Smooth muscle cell (in vitro differentiated cells): ENCODE measurements at regions not wholly inside any gene's neighbourhood (a gene's known extent, or its start where the extent isn't known, plus 50 kb on each side); places are given as distances from the start of the nearest gene placed in this dataset.

ENCODE experiments used
- DNase-seq: peaks from one replicate; lab custom pipeline; 2025; ENCODE audit not compliant: unreplicated experiment; lab: John Stamatoyannopoulos, UW
- H2AFZ ChIP-seq: fragments of 200-600 bp; sonication (generic); 2 replicates; pipeline ENCODE4 v1.6.0; 2016; ENCODE audit warnings: antibody characterized with exemption, low read depth, mild to moderate bottlenecking
- H3F3A ChIP-seq: fragments of 200-600 bp; sonication (generic); 2 replicates; pipeline ENCODE4 v1.6.0; 2017; ENCODE audit warnings: antibody characterized with exemption, low read depth
- H3K27ac ChIP-seq: fragments of 200-600 bp; sonication (generic); 2 replicates; pipeline ENCODE4 v1.5.1; 2016; ENCODE audit warnings: low read depth, mild to moderate bottlenecking
- H3K27me3 ChIP-seq: fragments of 200-600 bp; sonication (generic); 2 replicates; pipeline ENCODE4 v1.6.1; 2016; ENCODE audit warnings: low read depth, mild to moderate bottlenecking
- H3K36me3 ChIP-seq: fragments of 200-600 bp; sonication (generic); 2 replicates; pipeline ENCODE4 v1.5.1; 2016; ENCODE audit warnings: low read depth
- H3K4me1 ChIP-seq: fragments of 200-600 bp; sonication (generic); 2 replicates; pipeline ENCODE4 v1.5.1; 2016; ENCODE audit warnings: low read depth
- H3K4me2 ChIP-seq: fragments of 200-600 bp; sonication (generic); 2 replicates; pipeline ENCODE4 v1.6.0; 2016; ENCODE audit warnings: mild to moderate bottlenecking
- H3K4me3 ChIP-seq: fragments of 200-600 bp; sonication (generic); 2 replicates; pipeline ENCODE4 v1.5.1; 2016; ENCODE audit warnings: mild to moderate bottlenecking
- H3K79me2 ChIP-seq: fragments of 200-600 bp; sonication (generic); 2 replicates; pipeline ENCODE4 v1.6.0; 2016; ENCODE audit warnings: low read depth, mild to moderate bottlenecking
- H3K9ac ChIP-seq: fragments of 200-600 bp; sonication (generic); 2 replicates; pipeline ENCODE4 v1.6.0; 2016; ENCODE audit warnings: low read depth
- H3K9me3 ChIP-seq: fragments of 200-600 bp; sonication (generic); replicated peaks from 2 replicates; pipeline ENCODE4 v1.5.1; 2016; ENCODE audit warnings: low read depth
- H4K20me1 ChIP-seq: fragments of 200-600 bp; sonication (generic); 2 replicates; pipeline ENCODE4 v1.6.0; 2016; ENCODE audit warnings: low read depth
- CTCF ChIP-seq: fragments of 200-600 bp; sonication (generic); IDR thresholded peaks from 2 replicates; pipeline ENCODE4 v1.5.1; 2017; ENCODE audit warnings: borderline replicate concordance, mild to moderate bottlenecking, antibody characterized with exemption; ENCODE audit not compliant: insufficient read depth, poor library complexity, severe bottlenecking
- WGBS: methylation state at CpG from one replicate; pipeline ENCODE4 v1.1.7; 2016; ENCODE audit warnings: low lambda C conversion rate; 5-methylcytosine and 5-hydroxymethylcytosine counted together

- Histone ChIP-seq H3K4me3 (no peak overlapping the region), H3F3A (no peaks in the 10 kb centered on the region), H3K9me3 (no peaks in the 10 kb centered on the region), H3K4me1 (peaks cover 3% of the 10 kb centered on the region), H3K27me3 (no peaks in the 10 kb centered on the region), H3K9ac (no peak overlapping the region), H2AFZ (no peak overlapping the region), H3K36me3 (no peaks in the 10 kb centered on the region), H3K79me2 (no peaks in the 10 kb centered on the region), H4K20me1 (no peaks in the 10 kb centered on the region), H3K4me2 (no peak overlapping the region), H3K27ac (no peak overlapping the region)
- DNase-seq, result no peak
- no peak for TF ChIP-seq CTCF
Observed at GRCh38 chr17:55900188-55900587, 149.3 kb downstream of the PCTP start.

GRCh38 chr17:55903028-55903690 lies 152.3 kb downstream of the PCTP start:
- no peak overlapping the region for H3K27ac ChIP-seq
- no peak for TF ChIP-seq CTCF
- 68% methylated on average over 2 of the region's 2 CpGs for WGBS
- H3K9ac ChIP-seq, result no peak overlapping the region
- H3K27me3 ChIP-seq, result no peaks in the 10 kb centered on the region
- no peak overlapping the region for H2AFZ ChIP-seq
- H3K9me3 ChIP-seq, result no peaks in the 10 kb centered on the region
- no peaks in the 10 kb centered on the region for H3K36me3 ChIP-seq
- no peaks in the 10 kb centered on the region for H4K20me1 ChIP-seq
- no peak overlapping the region for H3K4me3 ChIP-seq
- H3F3A ChIP-seq, result no peaks in the 10 kb centered on the region
- no peaks in the 10 kb centered on the region for H3K4me1 ChIP-seq
- no peak for DNase-seq
- no peak overlapping the region for H3K4me2 ChIP-seq
- H3K79me2 ChIP-seq, result no peaks in the 10 kb centered on the region

GRCh38 chr17:55909776-55910175 lies 158.9 kb downstream of the PCTP start:
- Histone ChIP-seq H3K4me3 (no peak overlapping the region), H3K27me3 (no peaks in the 10 kb centered on the region), H4K20me1 (no peaks in the 10 kb centered on the region), H3F3A (no peaks in the 10 kb centered on the region), H3K27ac (no peak overlapping the region), H3K9me3 (no peaks in the 10 kb centered on the region), H2AFZ (no peak overlapping the region), H3K36me3 (no peaks in the 10 kb centered on the region), H3K79me2 (no peaks in the 10 kb centered on the region), H3K4me2 (no peak overlapping the region), H3K9ac (no peak overlapping the region), H3K4me1 (no peaks in the 10 kb centered on the region)
- DNase-seq, result no peak
- TF ChIP-seq CTCF, result no peak
- 93% methylated on average over 5 of the region's 5 CpGs for WGBS

GRCh38 chr17:55911186-55911585 lies 160.3 kb downstream of the PCTP start:
- 88% methylated on average over 1 of the region's 4 CpGs for WGBS
- no peak overlapping the region for H3K4me2 ChIP-seq
- H3K79me2 ChIP-seq, result no peaks in the 10 kb centered on the region
- H4K20me1 ChIP-seq, result no peaks in the 10 kb centered on the region
- no peaks in the 10 kb centered on the region for H3K27me3 ChIP-seq
- no peaks in the 10 kb centered on the region for H3F3A ChIP-seq
- no peak overlapping the region for H2AFZ ChIP-seq
- no peak overlapping the region for H3K4me3 ChIP-seq
- H3K9ac ChIP-seq, result no peak overlapping the region
- H3K27ac ChIP-seq, result no peak overlapping the region
- no peak for DNase-seq
- no peaks in the 10 kb centered on the region for H3K9me3 ChIP-seq
- H3K36me3 ChIP-seq, result no peaks in the 10 kb centered on the region
- no peaks in the 10 kb centered on the region for H3K4me1 ChIP-seq
- no peak for TF ChIP-seq CTCF
